ENCODE measurements at regions not wholly inside any gene's neighbourhood (a gene's known extent, or its start where the extent isn't known, plus 50 kb on each side); places are given as distances from the start of the nearest gene placed in this dataset.
"Not testable (repeated sequence)": the region's sequence is repeated elsewhere in the genome, so short reads cannot be mapped to it uniquely, and the experiment has no call there.

- TF ChIP-seq CTCF (conservative IDR thresholded peaks at IDR 0.05; ENCODE audit: low read depth, low read length) = no peak
Observed at GRCh38 chr4:23085249-23085568, 392.5 kb downstream of the GBA3 start.

GRCh38 chr4:23084559-23085248 is 392.0 kb downstream of the GBA3 start:
- TF ChIP-seq CTCF (conservative IDR thresholded peaks at IDR 0.05; ENCODE audit: low read depth, low read length) = no peak
- DNase-seq (ENCODE audit: low read depth) = no peak
- no peak overlapping the region for H3K4me3 ChIP-seq (ENCODE audit: low read depth, low read length)

More at GRCh38 chr4:23085249-23085568, 392.5 kb downstream of the GBA3 start:
- no peak for DNase-seq (ENCODE audit: low read depth)
- H3K4me3 ChIP-seq (ENCODE audit: low read depth, low read length) = no peak overlapping the region

- TF ChIP-seq CTCF (conservative IDR thresholded peaks at IDR 0.05; ENCODE audit: low read depth, low read length) = no peak
- H3K4me3 ChIP-seq (ENCODE audit: low read depth, low read length) = no peak overlapping the region
- DNase-seq (ENCODE audit: low read depth) = no peak
Observed at GRCh38 chr4:23083391-23083790, 390.7 kb downstream of the GBA3 start.

GRCh38 chr4:23080171-23080570 is 387.4 kb downstream of the GBA3 start:
- not testable (repeated sequence) for H3K4me3 ChIP-seq (ENCODE audit: low read depth, low read length); DNase-seq (ENCODE audit: low read depth)

- no peak for TF ChIP-seq CTCF (conservative IDR thresholded peaks at IDR 0.05; ENCODE audit: low read depth, low read length)
- no peak overlapping the region for H3K4me3 ChIP-seq (ENCODE audit: low read depth, low read length)
Observed at GRCh38 chr4:23070848-23071570, 378.3 kb downstream of the GBA3 start.

GRCh38 chr4:23068756-23069155 is 376.0 kb downstream of the GBA3 start:
- no peak for TF ChIP-seq CTCF (conservative IDR thresholded peaks at IDR 0.05; ENCODE audit: low read depth, low read length)
- DNase-seq (ENCODE audit: low read depth) = no peak
- no peak overlapping the region for H3K4me3 ChIP-seq (ENCODE audit: low read depth, low read length)

More at GRCh38 chr4:23070848-23071570, 378.3 kb downstream of the GBA3 start:
- no peak for DNase-seq (ENCODE audit: low read depth)

- no peak for TF ChIP-seq CTCF (conservative IDR thresholded peaks at IDR 0.05; ENCODE audit: low read depth, low read length)
Observed at GRCh38 chr4:23068287-23068686, 375.6 kb downstream of the GBA3 start.

More at GRCh38 chr4:23068287-23068686, 375.6 kb downstream of the GBA3 start:
- no peak for DNase-seq (ENCODE audit: low read depth)
- H3K4me3 ChIP-seq (ENCODE audit: low read depth, low read length) = no peak overlapping the region
